K562 (cell line): ENCODE measurements at regions not wholly inside any gene's neighbourhood (a gene's known extent, or its start where the extent isn't known, plus 50 kb on each side); places are given as distances from the start of the nearest gene placed in this dataset.

Experiments used
- ATAC-seq: fragments of 200-7000 bp; cut with Tn5 transposase; 3 replicates; pipeline ENCODE4 v1.9.1; 2020; ENCODE audit warnings: moderate library complexity
- BruUV-seq: library from RNA; stranded (reverse); fragments of 400-500 nt; replicated peaks from 2 replicates; lab custom pipeline; 2021; lab: Mats Ljungman, UMichigan
- CTCF ChIA-PET: fragments of 300-600 bp; formaldehyde crosslinking; extraction: SDS; loops from one replicate; lab custom pipeline; 2021; ENCODE audit warnings: low intra/inter-chr PET ratio; lab: Yijun Ruan, JAX
- POLR2A ChIA-PET: fragments of 300-600, 350-650 bp; sonication (Branson Sonifier 250); formaldehyde crosslinking; extraction: SDS; loops from one replicate; lab custom pipeline; 2021; ENCODE audit warnings: antibody characterized with exemption, inconsistent platforms; lab: Yijun Ruan, JAX
- DNase-seq, 4 experiments: peaks; one replicate each; pipeline versions ENCODE4 v3.0.0 to v3.0.0-alpha.2; 2011 to 2018; ENCODE audit warnings: low spot score in 3 of 4, mixed read lengths in 3 of 4; ENCODE audit errors: extremely low read depth in 1 of 4
- FAIRE-seq: peaks from 2 replicates; lab custom pipeline; 2011; peaks lifted over from hg19 to GRCh38; lab: Jason Lieb, UNC
- H2AFZ ChIP-seq: 2 replicates; pipeline ENCODE4 v1.6.0; 2011; ENCODE audit warnings: low read depth, low read length, control low read depth, inconsistent platforms
- H3K27ac ChIP-seq: fragments of 200-600 bp; 3 replicates; pipeline ENCODE4 v1.8.0; 2011; ENCODE audit warnings: low read depth, mild to moderate bottlenecking, control low read depth, inconsistent platforms, low read length, moderate library complexity, mixed read lengths; ENCODE audit errors: extremely low read depth
- H3K27me3 ChIP-seq, 2 experiments: fragments of 300-600 bp in 1 of 2; 2 replicates in 1 of 2; 3 replicates in 1 of 2; pipeline versions ENCODE4 v1.6.0 to v1.8.0; 2011; ENCODE audit warnings: inconsistent platforms in 2 of 2, low read length in 2 of 2, mild to moderate bottlenecking in 1 of 2, mixed read lengths in 1 of 2, moderate library complexity in 1 of 2; ENCODE audit not compliant: control insufficient read depth in 2 of 2, insufficient read depth in 2 of 2
- H3K36me3 ChIP-seq: fragments of 300-600 bp; 3 replicates; pipeline ENCODE4 v1.8.0; 2011; ENCODE audit warnings: mild to moderate bottlenecking, low read length, inconsistent platforms; ENCODE audit not compliant: control insufficient read depth, insufficient read depth
- H3K4me1 ChIP-seq, 2 experiments: fragments of 200-600 bp in 1 of 2; replicated peaks in 1 of 2; 2 replicates in 1 of 2; 3 replicates in 1 of 2; pipeline versions ENCODE4 v1.5.1 to v1.8.0; 2011; ENCODE audit warnings: inconsistent platforms in 2 of 2, low read length in 2 of 2, mild to moderate bottlenecking in 1 of 2, mixed read lengths in 1 of 2, moderate library complexity in 1 of 2; ENCODE audit not compliant: control insufficient read depth in 2 of 2, insufficient read depth in 2 of 2
- H3K4me2 ChIP-seq: 2 replicates; pipeline ENCODE4 v1.6.1; 2011; ENCODE audit warnings: low read length, control low read depth, inconsistent platforms, mixed read lengths; ENCODE audit not compliant: insufficient read depth
- H3K4me3 ChIP-seq: fragments of 200-600 bp; sonication (generic), shearing (Covaris generic); 2 replicates; pipeline ENCODE4 v1.5.1; 2016; ENCODE audit warnings: control low read depth, inconsistent platforms
- H3K79me2 ChIP-seq: fragments of 200-600 bp; 3 replicates; pipeline ENCODE4 v1.8.0; 2011; ENCODE audit warnings: low read length, inconsistent platforms; ENCODE audit not compliant: control insufficient read depth, insufficient read depth
- H3K9ac ChIP-seq, 2 experiments: 2 replicates each; pipeline versions ENCODE4 v1.6.0 to v1.6.1; 2011; ENCODE audit warnings: low read depth in 2 of 2, low read length in 2 of 2, control low read depth in 1 of 2, inconsistent platforms in 1 of 2, mild to moderate bottlenecking in 1 of 2, mixed read lengths in 1 of 2; ENCODE audit not compliant: insufficient read depth in 1 of 2
- H3K9me1 ChIP-seq: one replicate; pipeline ENCODE4 v1.6.0; 2011; ENCODE audit warnings: inconsistent platforms, mild to moderate bottlenecking, low read length, moderate library complexity; ENCODE audit not compliant: control insufficient read depth, insufficient read depth
- H3K9me3 ChIP-seq: replicated peaks from 2 replicates; pipeline ENCODE4 v1.5.1; 2011; ENCODE audit warnings: low read depth, low read length, inconsistent platforms; ENCODE audit not compliant: control insufficient read depth, insufficient read depth
- H4K20me1 ChIP-seq: replicated peaks from 2 replicates; pipeline ENCODE4 v1.6.1; 2011; ENCODE audit warnings: low read length, inconsistent platforms, mixed read lengths; ENCODE audit not compliant: control insufficient read depth, insufficient read depth
- ATF7 ChIP-seq: fragments of 450-650 bp; IDR thresholded peaks from 2 replicates; pipeline ENCODE4 v1.7.1; 2014; ENCODE audit warnings: mild to moderate bottlenecking, moderate library complexity
- BRF2 ChIP-seq: IDR thresholded peaks from 3 replicates; pipeline ENCODE4 v1.6.1; 2011; ENCODE audit warnings: borderline replicate concordance, mild to moderate bottlenecking; ENCODE audit not compliant: insufficient read length, insufficient read depth
- CEBPG ChIP-seq, 3 experiments: fragments of 200-800 bp in 1 of 3; sonication (Bioruptor generic) in 1 of 3; sonication (generic) in 1 of 3; formaldehyde crosslinking in 1 of 3; IDR thresholded peaks in 2 of 3; conservative IDR thresholded peaks in 1 of 3; 2 replicates each; pipeline versions ENCODE4 v1.6.1 to v1.8.0; 2016 to 2022; ENCODE audit warnings: missing compliant biosample characterization in 2 of 3, missing genetic modification characterization in 2 of 3, mild to moderate bottlenecking in 1 of 3, missing genetic modification reagents in 1 of 3
- FOXA3 ChIP-seq, 2 experiments: fragments of 450-650 bp in 1 of 2; sonication (generic) in 1 of 2; formaldehyde crosslinking; IDR thresholded peaks in 1 of 2; conservative IDR thresholded peaks in 1 of 2; 2 replicates each; pipeline versions ENCODE4 v1.4.0 to v1.8.0; 2020 to 2022; ENCODE audit warnings: mild to moderate bottlenecking in 2 of 2, missing genetic modification reagents in 1 of 2
- FOXP1 ChIP-seq: sonication (generic); formaldehyde crosslinking; IDR thresholded peaks from 2 replicates; pipeline ENCODE4 v1.8.0; 2022; ENCODE audit warnings: mild to moderate bottlenecking, missing genetic modification reagents
- HES1 ChIP-seq: fragments of 450-650 bp; IDR thresholded peaks from 2 replicates; pipeline ENCODE4 v1.6.1; 2016; ENCODE audit warnings: low read depth, mild to moderate bottlenecking, moderate library complexity
- MAZ ChIP-seq, 2 experiments: fragments of 450-650 bp in 1 of 2; sonication (generic) in 1 of 2; formaldehyde crosslinking; IDR thresholded peaks in 1 of 2; conservative IDR thresholded peaks in 1 of 2; 2 replicates each; pipeline versions ENCODE4 v1.4.0 to v1.5.0; 2020; ENCODE audit warnings: mild to moderate bottlenecking in 1 of 2, missing genetic modification reagents in 1 of 2
- MEIS2 ChIP-seq: fragments of 450-650 bp; IDR thresholded peaks from 2 replicates; pipeline ENCODE4 v1.6.1; 2014; ENCODE audit warnings: mild to moderate bottlenecking; ENCODE audit not compliant: partially characterized antibody
- NFIC ChIP-seq: fragments of 450-650 bp; IDR thresholded peaks from 2 replicates; pipeline ENCODE4 v1.6.1; 2017; ENCODE audit warnings: mild to moderate bottlenecking, inconsistent platforms
- POLR3A ChIP-seq: IDR thresholded peaks from 2 replicates; pipeline ENCODE4 v1.6.1; 2011; ENCODE audit warnings: borderline replicate concordance, mild to moderate bottlenecking, moderate library complexity; ENCODE audit not compliant: insufficient read length, insufficient read depth; ENCODE audit errors: extremely low read depth
- SPI1 ChIP-seq: IDR thresholded peaks from 2 replicates; pipeline ENCODE4 v1.6.1; 2011; ENCODE audit warnings: low read depth, low read length, control low read depth, borderline replicate concordance
- TEAD1 ChIP-seq, 2 experiments: fragments of 450-650 bp in 1 of 2; sonication (generic) in 1 of 2; formaldehyde crosslinking; IDR thresholded peaks; 2 replicates each; pipeline versions ENCODE4 v1.4.0 to v1.8.0; 2020 to 2022; ENCODE audit warnings: mild to moderate bottlenecking in 2 of 2, missing genetic modification reagents in 1 of 2
- VEZF1 ChIP-seq: fragments of 200-800 bp; sonication (Bioruptor generic); IDR thresholded peaks from 2 replicates; pipeline ENCODE4 v1.6.1; 2017; ENCODE audit warnings: missing genetic modification characterization, missing compliant biosample characterization
- ZBTB26 ChIP-seq: fragments of 450-650 bp; formaldehyde crosslinking; IDR thresholded peaks from 2 replicates; pipeline ENCODE4 v1.4.0; 2022; ENCODE audit warnings: missing genetic modification characterization
- ZNF165 ChIP-seq: fragments of 250-450 bp; sonication (Bioruptor Pico); IDR thresholded peaks from 2 replicates; pipeline ENCODE4 v1.4.0; 2020; ENCODE audit warnings: borderline replicate concordance
- ZNF764 ChIP-seq: fragments of 250-450 bp; sonication (Bioruptor Pico); IDR thresholded peaks from 2 replicates; pipeline ENCODE4 v1.4.0; 2020; ENCODE audit warnings: low read depth, mild to moderate bottlenecking, moderate library complexity
- WGBS: fragments of 100-300 bp; shearing (Covaris generic); methylation state at CpG from one replicate; pipeline ENCODE4 v1.1.6; 2016; ENCODE audit warnings: low coverage, mixed read lengths; ENCODE audit not compliant: insufficient coverage; ENCODE audit errors: missing lambda C conversion rate; 5-methylcytosine and 5-hydroxymethylcytosine counted together
- in situ Hi-C: fragments of 300-500 bp; cut with MboI; formaldehyde crosslinking; loops from 4 replicates; pipeline ENCODE4 v1.15.0; 2018; ENCODE audit warnings: inconsistent platforms, mixed read lengths
- intact Hi-C: fragments of 100-400 bp; cut with micrococcal nuclease; formaldehyde crosslinking; loops from 2 replicates; pipeline ENCODE4 v1.14.2; 2022

DNA sequence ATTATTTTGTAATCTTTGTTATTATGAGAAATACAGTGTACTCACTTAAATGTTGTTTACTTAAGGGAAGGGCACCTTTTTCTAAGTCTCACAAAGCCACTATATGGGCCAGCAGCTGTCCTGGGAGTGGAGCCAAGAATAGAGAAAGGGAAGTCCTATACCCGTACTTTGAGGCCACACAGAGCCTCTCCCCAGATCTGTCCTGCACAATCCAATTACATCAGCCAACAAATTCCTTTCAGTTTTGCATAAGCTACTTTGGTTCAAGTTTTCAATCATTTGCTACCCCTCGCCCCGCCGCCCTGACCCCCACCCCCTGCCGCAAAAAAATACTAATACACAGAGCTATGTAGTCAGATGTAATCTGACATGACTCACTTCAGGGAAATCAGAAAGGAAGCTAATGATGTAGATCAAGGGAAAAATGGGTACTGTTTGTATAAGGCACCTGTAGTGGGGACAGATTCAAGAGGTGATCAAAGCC lies 297.4 kb upstream of the NEBL start:
- H3K4me2 ChIP-seq: no peak overlapping the region
- peaks cover 6% of the 10 kb centered on the region; the same call in 1 of the 2 replicates for H3K9me3 ChIP-seq
- CTCF ChIA-PET: no interaction called here
- H3K4me1 ChIP-seq: peaks cover 0 to 9% of the 10 kb centered on the region in 2 experiments; a peak in 3 of 5 replicates
- H3K9ac ChIP-seq: no peak overlapping the region
- H2AFZ ChIP-seq: no peak overlapping the region
- FAIRE-seq (peak; percentile 11), ATAC-seq (peak; percentile 95), DNase-seq (peak in 1 of 4 experiments; percentile 54)
- H3K36me3 ChIP-seq: no peaks in the 10 kb centered on the region
- no peaks in the 10 kb centered on the region for H3K9me1 ChIP-seq
- 5% methylated on average over 4 of the region's 5 CpGs for WGBS
- no TSS peak for BruUV-seq
- H3K27ac ChIP-seq: no peak overlapping the region
- H3K27me3 ChIP-seq: no peaks in the 10 kb centered on the region
- intact Hi-C loops: no loop called here
- POLR2A ChIA-PET: interaction anchor here (0.8 to 1.3 kb wide), 4 partner anchors 13 to 50 kb away, joined by 3 to 4 read pairs (median 3); no protein-coding TSS in a partner anchor
- in situ Hi-C loops: no loop called here
- H4K20me1 ChIP-seq: no peaks in the 10 kb centered on the region
- H3K4me3 ChIP-seq: no peak overlapping the region
- no peaks in the 10 kb centered on the region for H3K79me2 ChIP-seq
- TF ChIP-seq MEIS2 (no peak), ZNF764 (CRISPR knock-in tag) (no peak), MAZ (CRISPR knock-in tag; conservative IDR thresholded peaks at IDR 0.05 in 1 of 2, IDR thresholded peaks at IDR 0.05 in 1 of 2) (0 out of 4 replicates have a peak, but pooled peaks of 1 of the 2 experiments have one; percentile 7), ZNF165 (CRISPR knock-in tag) (no peak), ATF7 (peak; percentile 32; the same call in 1 of the 2 replicates), CEBPG (CRISPR knock-in tag; IDR thresholded peaks at IDR 0.05) (no peak), CEBPG (tag; conservative IDR thresholded peaks at IDR 0.05 in 1 of 2, IDR thresholded peaks at IDR 0.05 in 1 of 2) (peak in 1 of 2 experiments; percentile 38; a peak in 1 of 4 replicates), FOXP1 (CRISPR knock-in tag) (no peak), POLR3A (no peak), FOXA3 (CRISPR knock-in tag; conservative IDR thresholded peaks at IDR 0.05 in 1 of 2, IDR thresholded peaks at IDR 0.05 in 1 of 2) (peak; percentile 84 to 97; a peak in 3 of 4 replicates), VEZF1 (CRISPR knock-in tag) (peak; percentile 36; the same call in 1 of the 2 replicates), NFIC (peak; percentile 62; the same call in 1 of the 2 replicates), SPI1 (peak; percentile 82), TEAD1 (CRISPR knock-in tag; IDR thresholded peaks at IDR 0.05) (0 out of 4 replicates have a peak, but pooled peaks of 1 of the 2 experiments have one; percentile 4), BRF2 (no peak), HES1 (no peak), ZBTB26 (CRISPR knock-in tag) (no peak)
